Trophoblast cell (in vitro differentiated cells and primary cell): ENCODE measurements at regions not wholly inside any gene's neighbourhood (a gene's known extent, or its start where the extent isn't known, plus 50 kb on each side); places are given as distances from the start of the nearest gene placed in this dataset.
A peak's percentile ranks its signal among the peaks of the same experiment; 100 is the strongest.
"Not testable (repeated sequence)": the region's sequence is repeated elsewhere in the genome, so short reads cannot be mapped to it uniquely, and the experiment has no call there.

Experiments
- DNase-seq, 2 donors: peaks; one replicate each; pipeline ENCODE4 v3.0.0-alpha.2; 2016
- H2AFZ ChIP-seq: 2 replicates; pipeline ENCODE4 v1.6.1; 2013; ENCODE audit warnings: low read length, moderate library complexity, mild to moderate bottlenecking; ENCODE audit not compliant: insufficient read depth, poor library complexity
- H2AK5ac ChIP-seq: 2 replicates; pipeline ENCODE4 v1.6.1; 2013; ENCODE audit warnings: mild to moderate bottlenecking, low read length
- H2BK120ac ChIP-seq: 2 replicates; pipeline ENCODE4 v1.6.1; 2013; ENCODE audit warnings: low read length, mild to moderate bottlenecking, moderate library complexity; ENCODE audit not compliant: insufficient read depth, poor library complexity
- H2BK12ac ChIP-seq: 2 replicates; pipeline ENCODE4 v1.6.1; 2013; ENCODE audit warnings: mild to moderate bottlenecking, low read length, moderate library complexity
- H2BK5ac ChIP-seq: 2 replicates; pipeline ENCODE4 v1.6.1; 2013; ENCODE audit warnings: low read length, low read depth, moderate library complexity, mild to moderate bottlenecking; ENCODE audit not compliant: poor library complexity
- H3K14ac ChIP-seq: 2 replicates; pipeline ENCODE4 v1.6.1; 2013; ENCODE audit warnings: mild to moderate bottlenecking, low read length
- H3K18ac ChIP-seq: 2 replicates; pipeline ENCODE4 v1.6.1; 2013; ENCODE audit warnings: mild to moderate bottlenecking, low read length
- H3K23ac ChIP-seq: 2 replicates; pipeline ENCODE4 v1.6.1; 2013; ENCODE audit warnings: low read length
- H3K27ac ChIP-seq: 2 replicates; pipeline ENCODE4 v1.5.1; 2013; ENCODE audit warnings: low read depth, mild to moderate bottlenecking, inconsistent platforms, low read length, moderate library complexity
- H3K27me3 ChIP-seq: 2 replicates; pipeline ENCODE4 v1.6.1; 2013; ENCODE audit warnings: inconsistent platforms, mild to moderate bottlenecking, low read length, moderate library complexity; ENCODE audit not compliant: insufficient read depth
- H3K36me3 ChIP-seq, 2 experiments: 1 replicate in 1 of 2; 2 replicates in 1 of 2; pipeline ENCODE4 v1.6.1; 2013; ENCODE audit warnings: low read length in 2 of 2, mild to moderate bottlenecking in 2 of 2, moderate library complexity in 1 of 2; ENCODE audit not compliant: insufficient read depth in 2 of 2, control insufficient read depth in 1 of 2
- H3K4ac ChIP-seq: 2 replicates; pipeline ENCODE4 v1.6.1; 2013; ENCODE audit warnings: low read depth, mild to moderate bottlenecking, low read length, moderate library complexity
- H3K4me1 ChIP-seq, 2 experiments: 1 replicate in 1 of 2; 2 replicates in 1 of 2; pipeline ENCODE4 v1.6.1; 2013; ENCODE audit warnings: low read length in 2 of 2, mild to moderate bottlenecking in 2 of 2, moderate library complexity in 1 of 2; ENCODE audit not compliant: insufficient read depth in 2 of 2, control insufficient read depth in 1 of 2
- H3K4me2 ChIP-seq: 2 replicates; pipeline ENCODE4 v1.6.1; 2013; ENCODE audit warnings: inconsistent platforms, mild to moderate bottlenecking, low read length, moderate library complexity
- H3K4me3 ChIP-seq: 2 replicates; pipeline ENCODE4 v1.5.1; 2013; ENCODE audit warnings: mild to moderate bottlenecking, low read depth, low read length, inconsistent platforms
- H3K79me1 ChIP-seq: one replicate; pipeline ENCODE4 v1.6.1; 2013; ENCODE audit warnings: low read length
- H3K79me2 ChIP-seq: 2 replicates; pipeline ENCODE4 v1.6.1; 2013; ENCODE audit warnings: low read length, mild to moderate bottlenecking; ENCODE audit not compliant: control insufficient read depth, insufficient read depth, poor library complexity
- H3K9ac ChIP-seq: 2 replicates; pipeline ENCODE4 v1.6.1; 2013; ENCODE audit warnings: mild to moderate bottlenecking, low read length
- H3K9me3 ChIP-seq: 2 replicates; pipeline ENCODE4 v1.6.1; 2013; ENCODE audit warnings: low read depth, mild to moderate bottlenecking, control low read depth, inconsistent platforms, low read length; ENCODE audit not compliant: insufficient read depth
- H4K12ac ChIP-seq: 2 replicates; pipeline ENCODE4 v1.6.1; 2013; ENCODE audit warnings: low read depth, mild to moderate bottlenecking, low read length, moderate library complexity
- H4K8ac ChIP-seq: 2 replicates; pipeline ENCODE4 v1.6.1; 2013; ENCODE audit warnings: low read depth, mild to moderate bottlenecking, low read length, moderate library complexity
- H4K91ac ChIP-seq: one replicate; pipeline ENCODE4 v1.6.1; 2013; ENCODE audit warnings: low read depth, mild to moderate bottlenecking, low read length, moderate library complexity
- WGBS: extraction: QIAGEN DNeasy Blood & Tissue Kit; methylation state at CpG from one replicate; pipeline ENCODE4 v1.1.7; 2013; ENCODE audit warnings: missing lambda C conversion rate; ENCODE audit not compliant: insufficient read length, insufficient coverage; ENCODE audit errors: extremely low coverage; 5-methylcytosine and 5-hydroxymethylcytosine counted together

- H3K18ac ChIP-seq, result no peak overlapping the region
- H2AFZ ChIP-seq, result no peak overlapping the region
- H3K79me1 ChIP-seq, result no peaks in the 10 kb centered on the region
- H3K4me2 ChIP-seq, result no peak overlapping the region
- no peak overlapping the region for H2AK5ac ChIP-seq
- no peak overlapping the region for H3K14ac ChIP-seq
- no CpG with 5 or more reads among the region's 1 CpG for WGBS
- no peaks in the 10 kb centered on the region for H3K4me1 ChIP-seq
- no peak overlapping the region for H4K12ac ChIP-seq
- no peaks in the 10 kb centered on the region for H3K36me3 ChIP-seq
- no peak overlapping the region for H2BK120ac ChIP-seq
- no peak overlapping the region for H3K23ac ChIP-seq
- no peak overlapping the region for H3K4ac ChIP-seq
- no peak overlapping the region for H3K4me3 ChIP-seq
- no peak overlapping the region for H2BK12ac ChIP-seq
- H2BK5ac ChIP-seq, result no peak overlapping the region
- H4K8ac ChIP-seq, result no peak overlapping the region
- DNase-seq, result no peak
- H3K27ac ChIP-seq, result no peak overlapping the region
- no peak overlapping the region for H4K91ac ChIP-seq
- no peak overlapping the region for H3K9ac ChIP-seq
- no peaks in the 10 kb centered on the region for H3K79me2 ChIP-seq
- no peaks in the 10 kb centered on the region for H3K27me3 ChIP-seq
- peaks cover 1% of the 10 kb centered on the region for H3K9me3 ChIP-seq
Measured at GRCh38 chr2:101578671-101579070, 103.8 kb upstream of the RFX8 start.

DNA sequence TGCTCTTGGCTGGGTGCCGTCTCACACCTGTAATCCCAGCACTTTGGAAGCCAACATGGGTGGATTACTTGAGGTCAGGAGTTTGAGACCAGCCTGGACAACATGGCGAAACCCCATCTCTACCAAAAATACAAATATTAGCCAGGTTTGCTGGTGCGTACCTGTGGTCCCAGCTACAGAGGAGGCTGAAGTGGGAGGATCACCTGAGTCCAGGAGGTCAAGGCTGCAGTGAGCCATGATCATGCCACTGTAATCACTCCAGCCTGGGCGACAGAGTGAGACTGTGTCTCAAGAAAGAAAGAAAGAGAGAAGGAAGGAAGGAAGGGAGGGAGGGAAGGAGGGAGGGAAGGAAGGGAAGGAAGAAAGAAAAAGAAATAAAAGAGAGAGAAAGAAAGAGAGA lies 103.2 kb upstream of the RFX8 start:
- H3K27me3 ChIP-seq, H4K91ac ChIP-seq, H4K8ac ChIP-seq, H3K14ac ChIP-seq, DNase-seq, H3K79me2 ChIP-seq, H3K23ac ChIP-seq, H3K18ac ChIP-seq, H2AK5ac ChIP-seq, H2AFZ ChIP-seq, H3K4ac ChIP-seq, H3K9me3 ChIP-seq, H2BK120ac ChIP-seq, H3K79me1 ChIP-seq, H3K36me3 ChIP-seq, H3K9ac ChIP-seq, H3K4me3 ChIP-seq, H3K27ac ChIP-seq, H4K12ac ChIP-seq, H3K4me1 ChIP-seq, H2BK12ac ChIP-seq, H3K4me2 ChIP-seq, H2BK5ac ChIP-seq: not testable (repeated sequence)
- no CpG with 5 or more reads among the region's 4 CpGs for WGBS

- no peaks in the 10 kb centered on the region for H3K79me2 ChIP-seq
- H3K4ac ChIP-seq, result no peak overlapping the region
- H3K4me1 ChIP-seq, result no peaks in the 10 kb centered on the region
- H2BK120ac ChIP-seq, result no peak overlapping the region
- no peaks in the 10 kb centered on the region for H3K79me1 ChIP-seq
- no peak overlapping the region for H4K91ac ChIP-seq
- H3K14ac ChIP-seq, result no peak overlapping the region
- H3K27ac ChIP-seq, result no peak overlapping the region
- no peak overlapping the region for H3K18ac ChIP-seq
- no peaks in the 10 kb centered on the region for H3K36me3 ChIP-seq
- H2BK5ac ChIP-seq, result no peak overlapping the region
- no peak overlapping the region for H2AFZ ChIP-seq
- H4K8ac ChIP-seq, result no peak overlapping the region
- no CpG with 5 or more reads among the region's 2 CpGs for WGBS
- no peak overlapping the region for H2BK12ac ChIP-seq
- no peak for DNase-seq
- no peak overlapping the region for H3K4me3 ChIP-seq
- no peak overlapping the region for H4K12ac ChIP-seq
- no peak overlapping the region for H2AK5ac ChIP-seq
- H3K4me2 ChIP-seq, result no peak overlapping the region
- H3K9ac ChIP-seq, result no peak overlapping the region
- H3K23ac ChIP-seq, result no peak overlapping the region
- no peaks in the 10 kb centered on the region for H3K27me3 ChIP-seq
- H3K9me3 ChIP-seq, result peaks cover 1% of the 10 kb centered on the region
Measured at GRCh38 chr2:101577173-101577572, 102.3 kb upstream of the RFX8 start.

GRCh38 chr2:101574622-101575021 lies 99.7 kb upstream of the RFX8 start:
- H2BK12ac ChIP-seq, result no peak overlapping the region
- WGBS, result no CpG with 5 or more reads among the region's 6 CpGs
- DNase-seq, result peak; percentile 39 to 68

More at GRCh38 chr2:101574622-101575021, 99.7 kb upstream of the RFX8 start:
- Histone ChIP-seq H4K8ac (no peak overlapping the region), H3K23ac (no peak overlapping the region), H2BK5ac (no peak overlapping the region), H3K4me2 (no peak overlapping the region), H3K79me2 (no peaks in the 10 kb centered on the region), H3K18ac (no peak overlapping the region), H3K36me3 (no peaks in the 10 kb centered on the region), H3K14ac (no peak overlapping the region), H3K4ac (no peak overlapping the region), H3K27me3 (no peaks in the 10 kb centered on the region), H3K27ac (no peak overlapping the region), H2AK5ac (no peak overlapping the region), H3K9ac (no peak overlapping the region), H4K12ac (no peak overlapping the region), H3K4me1 (no peaks in the 10 kb centered on the region), H4K91ac (no peak overlapping the region), H2AFZ (no peak overlapping the region), H2BK120ac (no peak overlapping the region), H3K9me3 (peaks cover 1% of the 10 kb centered on the region), H3K4me3 (no peak overlapping the region), H3K79me1 (no peaks in the 10 kb centered on the region)
